Keratinocyte (primary cell): ENCODE measurements at regions not wholly inside any gene's neighbourhood (a gene's known extent, or its start where the extent isn't known, plus 50 kb on each side); places are given as distances from the start of the nearest gene placed in this dataset.

Source experiments
- EZH2 ChIP-seq: IDR thresholded peaks from one replicate; pipeline ENCODE4 v1.6.1; 2012; ENCODE audit warnings: inconsistent platforms, mild to moderate bottlenecking, low read length, moderate library complexity
- TF ChIP-seq, protein P1 (sequence below), 3 experiments: IDR thresholded peaks in 1 of 3; conservative IDR thresholded peaks in 1 of 3; optimal IDR thresholded peaks in 1 of 3; 2 replicates in 2 of 3; 3 replicates in 1 of 3; pipeline versions ENCODE3 to v1.5.1; 2011; ENCODE audit warnings: low read length in 3 of 3, mild to moderate bottlenecking in 3 of 3, moderate library complexity in 2 of 3, control low read depth in 1 of 3, inconsistent platforms in 1 of 3; ENCODE audit not compliant: insufficient read depth in 2 of 3; ENCODE audit errors: extremely low read depth in 1 of 3

DNA sequence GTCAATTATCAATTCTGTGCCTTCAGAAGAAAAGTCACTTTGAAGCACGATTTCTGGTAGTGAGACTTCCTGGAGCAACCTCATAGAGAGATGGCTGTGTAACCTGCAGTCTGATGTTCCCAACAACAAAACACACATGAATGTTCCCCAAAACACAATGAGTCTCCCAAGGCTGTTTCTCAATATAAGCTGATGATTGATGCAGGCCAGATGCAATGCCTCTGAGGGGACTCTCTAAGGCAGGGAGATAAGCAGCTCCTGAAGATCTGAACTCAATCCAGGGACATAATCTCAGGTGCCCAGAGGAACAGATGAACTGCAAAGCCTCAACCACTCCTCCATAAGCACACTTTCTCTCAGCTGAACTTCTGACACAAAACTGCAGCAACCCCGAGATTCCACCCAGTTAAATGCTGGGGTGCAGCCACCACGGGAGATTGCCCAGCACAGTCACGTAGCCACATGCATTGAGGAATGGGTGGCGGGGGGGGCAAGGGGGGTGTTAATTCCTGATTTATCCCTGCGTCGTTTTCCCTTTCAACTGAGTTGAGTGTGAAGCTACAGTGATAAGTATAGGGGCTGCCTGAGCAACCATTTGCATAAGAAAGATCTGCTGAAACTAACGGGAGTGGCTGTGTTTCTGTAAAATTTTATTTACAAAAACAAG lies 122.7 kb upstream of the RASEF start:
- TF ChIP-seq, protein P1, sequence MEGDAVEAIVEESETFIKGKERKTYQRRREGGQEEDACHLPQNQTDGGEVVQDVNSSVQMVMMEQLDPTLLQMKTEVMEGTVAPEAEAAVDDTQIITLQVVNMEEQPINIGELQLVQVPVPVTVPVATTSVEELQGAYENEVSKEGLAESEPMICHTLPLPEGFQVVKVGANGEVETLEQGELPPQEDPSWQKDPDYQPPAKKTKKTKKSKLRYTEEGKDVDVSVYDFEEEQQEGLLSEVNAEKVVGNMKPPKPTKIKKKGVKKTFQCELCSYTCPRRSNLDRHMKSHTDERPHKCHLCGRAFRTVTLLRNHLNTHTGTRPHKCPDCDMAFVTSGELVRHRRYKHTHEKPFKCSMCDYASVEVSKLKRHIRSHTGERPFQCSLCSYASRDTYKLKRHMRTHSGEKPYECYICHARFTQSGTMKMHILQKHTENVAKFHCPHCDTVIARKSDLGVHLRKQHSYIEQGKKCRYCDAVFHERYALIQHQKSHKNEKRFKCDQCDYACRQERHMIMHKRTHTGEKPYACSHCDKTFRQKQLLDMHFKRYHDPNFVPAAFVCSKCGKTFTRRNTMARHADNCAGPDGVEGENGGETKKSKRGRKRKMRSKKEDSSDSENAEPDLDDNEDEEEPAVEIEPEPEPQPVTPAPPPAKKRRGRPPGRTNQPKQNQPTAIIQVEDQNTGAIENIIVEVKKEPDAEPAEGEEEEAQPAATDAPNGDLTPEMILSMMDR (optimal IDR thresholded peaks at IDR 0.05 in 1 of 3, IDR thresholded peaks at IDR 0.05 in 1 of 3, conservative IDR thresholded peaks at IDR 0.05 in 1 of 3; ENCODE audit: extremely low read depth in 1 of 3, insufficient read depth in 2 of 3, low read length in 3 of 3) = no peak
- no peak for TF ChIP-seq EZH2
